ENCODE measurements at regions not wholly inside any gene's neighbourhood (a gene's known extent, or its start where the extent isn't known, plus 50 kb on each side); places are given as distances from the start of the nearest gene placed in this dataset.

DNA sequence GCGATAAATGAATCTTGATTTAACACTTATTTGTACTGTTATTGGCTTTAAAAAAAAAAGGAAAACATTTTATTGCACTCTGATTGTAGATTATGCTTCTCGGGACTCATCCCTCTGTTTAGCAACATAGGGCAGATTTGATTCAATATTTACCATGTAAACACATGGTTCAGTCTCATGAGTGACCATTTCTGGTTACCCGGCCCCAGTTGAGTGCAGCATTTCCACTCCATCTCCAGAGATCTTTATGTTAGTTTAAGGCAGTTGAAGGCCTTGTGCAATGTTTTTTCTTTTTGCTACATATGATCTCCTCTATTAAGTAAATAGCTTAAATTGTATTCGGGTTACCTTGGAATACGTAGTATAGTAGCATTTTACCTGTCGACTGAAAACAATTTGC lies 143.3 kb upstream of the RPS6KA3 start:
- TF ChIP-seq POLR2A (IDR thresholded peaks at IDR 0.05; ENCODE audit: borderline replicate concordance, extremely low read depth, insufficient read depth, insufficient read length): no peak
- TF ChIP-seq, protein P1, sequence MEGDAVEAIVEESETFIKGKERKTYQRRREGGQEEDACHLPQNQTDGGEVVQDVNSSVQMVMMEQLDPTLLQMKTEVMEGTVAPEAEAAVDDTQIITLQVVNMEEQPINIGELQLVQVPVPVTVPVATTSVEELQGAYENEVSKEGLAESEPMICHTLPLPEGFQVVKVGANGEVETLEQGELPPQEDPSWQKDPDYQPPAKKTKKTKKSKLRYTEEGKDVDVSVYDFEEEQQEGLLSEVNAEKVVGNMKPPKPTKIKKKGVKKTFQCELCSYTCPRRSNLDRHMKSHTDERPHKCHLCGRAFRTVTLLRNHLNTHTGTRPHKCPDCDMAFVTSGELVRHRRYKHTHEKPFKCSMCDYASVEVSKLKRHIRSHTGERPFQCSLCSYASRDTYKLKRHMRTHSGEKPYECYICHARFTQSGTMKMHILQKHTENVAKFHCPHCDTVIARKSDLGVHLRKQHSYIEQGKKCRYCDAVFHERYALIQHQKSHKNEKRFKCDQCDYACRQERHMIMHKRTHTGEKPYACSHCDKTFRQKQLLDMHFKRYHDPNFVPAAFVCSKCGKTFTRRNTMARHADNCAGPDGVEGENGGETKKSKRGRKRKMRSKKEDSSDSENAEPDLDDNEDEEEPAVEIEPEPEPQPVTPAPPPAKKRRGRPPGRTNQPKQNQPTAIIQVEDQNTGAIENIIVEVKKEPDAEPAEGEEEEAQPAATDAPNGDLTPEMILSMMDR (IDR thresholded peaks at IDR 0.05 in 2 of 3, conservative IDR thresholded peaks at IDR 0.05 in 1 of 3; ENCODE audit: borderline replicate concordance in 1 of 3, insufficient read depth in 1 of 3, low read depth in 2 of 3, low read length in 2 of 3): no peak
- TF ChIP-seq, protein P2, sequence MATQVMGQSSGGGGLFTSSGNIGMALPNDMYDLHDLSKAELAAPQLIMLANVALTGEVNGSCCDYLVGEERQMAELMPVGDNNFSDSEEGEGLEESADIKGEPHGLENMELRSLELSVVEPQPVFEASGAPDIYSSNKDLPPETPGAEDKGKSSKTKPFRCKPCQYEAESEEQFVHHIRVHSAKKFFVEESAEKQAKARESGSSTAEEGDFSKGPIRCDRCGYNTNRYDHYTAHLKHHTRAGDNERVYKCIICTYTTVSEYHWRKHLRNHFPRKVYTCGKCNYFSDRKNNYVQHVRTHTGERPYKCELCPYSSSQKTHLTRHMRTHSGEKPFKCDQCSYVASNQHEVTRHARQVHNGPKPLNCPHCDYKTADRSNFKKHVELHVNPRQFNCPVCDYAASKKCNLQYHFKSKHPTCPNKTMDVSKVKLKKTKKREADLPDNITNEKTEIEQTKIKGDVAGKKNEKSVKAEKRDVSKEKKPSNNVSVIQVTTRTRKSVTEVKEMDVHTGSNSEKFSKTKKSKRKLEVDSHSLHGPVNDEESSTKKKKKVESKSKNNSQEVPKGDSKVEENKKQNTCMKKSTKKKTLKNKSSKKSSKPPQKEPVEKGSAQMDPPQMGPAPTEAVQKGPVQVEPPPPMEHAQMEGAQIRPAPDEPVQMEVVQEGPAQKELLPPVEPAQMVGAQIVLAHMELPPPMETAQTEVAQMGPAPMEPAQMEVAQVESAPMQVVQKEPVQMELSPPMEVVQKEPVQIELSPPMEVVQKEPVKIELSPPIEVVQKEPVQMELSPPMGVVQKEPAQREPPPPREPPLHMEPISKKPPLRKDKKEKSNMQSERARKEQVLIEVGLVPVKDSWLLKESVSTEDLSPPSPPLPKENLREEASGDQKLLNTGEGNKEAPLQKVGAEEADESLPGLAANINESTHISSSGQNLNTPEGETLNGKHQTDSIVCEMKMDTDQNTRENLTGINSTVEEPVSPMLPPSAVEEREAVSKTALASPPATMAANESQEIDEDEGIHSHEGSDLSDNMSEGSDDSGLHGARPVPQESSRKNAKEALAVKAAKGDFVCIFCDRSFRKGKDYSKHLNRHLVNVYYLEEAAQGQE (IDR thresholded peaks at IDR 0.05; ENCODE audit: low read depth): no peak
- TF ChIP-seq POLR2AphosphoS5 (IDR thresholded peaks at IDR 0.05; ENCODE audit: low read depth, low read length): no peak
